Endothelial cell (in vitro differentiated cells): ENCODE measurements at regions not wholly inside any gene's neighbourhood (a gene's known extent, or its start where the extent isn't known, plus 50 kb on each side); places are given as distances from the start of the nearest gene placed in this dataset.

Experiments
- DNase-seq: peaks from one replicate; pipeline ENCODE4 v3.0.0; 2021; ENCODE audit warnings: low spot score
- H3K27ac Mint-ChIP-seq: one replicate; pipeline ENCODE4 v1.8.0; 2021; ENCODE audit warnings: mixed read lengths, inconsistent platforms; ENCODE audit not compliant: unreplicated experiment
- H3K27me3 Mint-ChIP-seq: one replicate; pipeline ENCODE4 v1.8.0; 2021; ENCODE audit warnings: mild to moderate bottlenecking, moderate library complexity, mixed read lengths, inconsistent platforms; ENCODE audit not compliant: unreplicated experiment
- H3K36me3 Mint-ChIP-seq: one replicate; pipeline ENCODE4 v1.8.0; 2021; ENCODE audit warnings: mild to moderate bottlenecking, low read depth, mixed read lengths, inconsistent platforms; ENCODE audit not compliant: unreplicated experiment
- H3K4me1 Mint-ChIP-seq: one replicate; pipeline ENCODE4 v1.8.0; 2021; ENCODE audit warnings: mild to moderate bottlenecking, mixed read lengths, inconsistent platforms; ENCODE audit not compliant: unreplicated experiment
- H3K4me3 Mint-ChIP-seq: one replicate; pipeline ENCODE4 v1.8.0; 2021; ENCODE audit warnings: mild to moderate bottlenecking, mixed read lengths, inconsistent platforms; ENCODE audit not compliant: unreplicated experiment
- H3K9me3 Mint-ChIP-seq: one replicate; pipeline ENCODE4 v1.8.0; 2021; ENCODE audit warnings: mixed read lengths, inconsistent platforms; ENCODE audit not compliant: unreplicated experiment
- TF ChIP-seq, protein P1 (sequence below): fragments of 200-600 bp; sonication (generic); IDR thresholded peaks from one replicate; pipeline ENCODE4 v1.5.0; 2021; ENCODE audit warnings: antibody characterized with exemption; ENCODE audit not compliant: unreplicated experiment

- H3K4me1 Mint-ChIP-seq: no peaks in the 10 kb centered on the region
- TF ChIP-seq, protein P1, sequence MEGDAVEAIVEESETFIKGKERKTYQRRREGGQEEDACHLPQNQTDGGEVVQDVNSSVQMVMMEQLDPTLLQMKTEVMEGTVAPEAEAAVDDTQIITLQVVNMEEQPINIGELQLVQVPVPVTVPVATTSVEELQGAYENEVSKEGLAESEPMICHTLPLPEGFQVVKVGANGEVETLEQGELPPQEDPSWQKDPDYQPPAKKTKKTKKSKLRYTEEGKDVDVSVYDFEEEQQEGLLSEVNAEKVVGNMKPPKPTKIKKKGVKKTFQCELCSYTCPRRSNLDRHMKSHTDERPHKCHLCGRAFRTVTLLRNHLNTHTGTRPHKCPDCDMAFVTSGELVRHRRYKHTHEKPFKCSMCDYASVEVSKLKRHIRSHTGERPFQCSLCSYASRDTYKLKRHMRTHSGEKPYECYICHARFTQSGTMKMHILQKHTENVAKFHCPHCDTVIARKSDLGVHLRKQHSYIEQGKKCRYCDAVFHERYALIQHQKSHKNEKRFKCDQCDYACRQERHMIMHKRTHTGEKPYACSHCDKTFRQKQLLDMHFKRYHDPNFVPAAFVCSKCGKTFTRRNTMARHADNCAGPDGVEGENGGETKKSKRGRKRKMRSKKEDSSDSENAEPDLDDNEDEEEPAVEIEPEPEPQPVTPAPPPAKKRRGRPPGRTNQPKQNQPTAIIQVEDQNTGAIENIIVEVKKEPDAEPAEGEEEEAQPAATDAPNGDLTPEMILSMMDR: no peak
- H3K4me3 Mint-ChIP-seq: no peak overlapping the region
- H3K36me3 Mint-ChIP-seq: no peaks in the 10 kb centered on the region
- H3K27me3 Mint-ChIP-seq: no peaks in the 10 kb centered on the region
- DNase-seq: no peak
- no peaks in the 10 kb centered on the region for H3K9me3 Mint-ChIP-seq
- no peak overlapping the region for H3K27ac Mint-ChIP-seq
Observed at GRCh38 chr11:11750017-11750878, 91.5 kb upstream of the USP47 start.

- no peak for DNase-seq
- no peak overlapping the region for H3K27ac Mint-ChIP-seq
- no peaks in the 10 kb centered on the region for H3K9me3 Mint-ChIP-seq
- no peaks in the 10 kb centered on the region for H3K27me3 Mint-ChIP-seq
- H3K4me3 Mint-ChIP-seq: no peak overlapping the region
- TF ChIP-seq, protein P1: no peak
- H3K36me3 Mint-ChIP-seq: no peaks in the 10 kb centered on the region
- no peaks in the 10 kb centered on the region for H3K4me1 Mint-ChIP-seq
Observed at GRCh38 chr11:11748706-11749365, 92.9 kb upstream of the USP47 start.

DNA sequence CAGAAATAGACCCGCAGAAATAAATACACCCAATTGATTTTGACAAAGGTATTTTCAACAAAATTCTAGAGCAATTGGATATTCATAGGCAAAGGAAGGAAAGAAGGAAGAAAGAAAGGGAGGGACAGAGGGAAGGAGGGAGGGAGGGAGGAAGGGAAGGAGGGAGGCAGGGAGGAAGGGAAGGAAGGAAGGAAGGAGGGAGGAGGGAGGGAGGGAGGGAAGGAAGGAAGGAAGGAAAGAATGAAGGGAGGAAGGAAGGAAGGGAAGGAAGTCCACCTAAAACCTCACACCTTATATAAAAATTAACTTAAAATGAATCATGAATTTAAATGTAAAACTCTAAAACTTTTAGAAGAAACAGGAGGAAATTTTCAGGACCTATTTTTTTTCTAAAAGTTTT lies 94.2 kb upstream of the USP47 start:
- H3K27me3 Mint-ChIP-seq: no peaks in the 10 kb centered on the region
- TF ChIP-seq, protein P1: no peak
- H3K36me3 Mint-ChIP-seq: no peaks in the 10 kb centered on the region
- no peak overlapping the region for H3K4me3 Mint-ChIP-seq
- no peak for DNase-seq
- no peak overlapping the region for H3K27ac Mint-ChIP-seq
- H3K9me3 Mint-ChIP-seq: no peaks in the 10 kb centered on the region
- no peaks in the 10 kb centered on the region for H3K4me1 Mint-ChIP-seq

GRCh38 chr11:11746449-11746848 lies 95.3 kb upstream of the USP47 start:
- Mint-ChIP-seq H3K4me1 (no peaks in the 10 kb centered on the region), H3K27ac (no peak overlapping the region), H3K27me3 (no peaks in the 10 kb centered on the region), H3K9me3 (no peaks in the 10 kb centered on the region), H3K36me3 (no peaks in the 10 kb centered on the region), H3K4me3 (no peak overlapping the region)
- TF ChIP-seq, protein P1: no peak
- no peak for DNase-seq

- no peak overlapping the region for H3K27ac Mint-ChIP-seq
- no peaks in the 10 kb centered on the region for H3K4me1 Mint-ChIP-seq
- H3K4me3 Mint-ChIP-seq: no peak overlapping the region
- H3K36me3 Mint-ChIP-seq: no peaks in the 10 kb centered on the region
- TF ChIP-seq, protein P1: no peak
- no peak for DNase-seq
- no peaks in the 10 kb centered on the region for H3K27me3 Mint-ChIP-seq
- no peaks in the 10 kb centered on the region for H3K9me3 Mint-ChIP-seq
Observed at GRCh38 chr11:11743216-11743615, 98.6 kb upstream of the USP47 start.
